Activated T-helper 17 cell treated with anti-CD3 and anti-CD28 coated beads, Interleukin-2, amount 50 U/mL, for 72 hours (primary cell): ENCODE measurements at regions not wholly inside any gene's neighbourhood (a gene's known extent, or its start where the extent isn't known, plus 50 kb on each side); places are given as distances from the start of the nearest gene placed in this dataset.
A peak's percentile ranks its signal among the peaks of the same experiment; 100 is the strongest.

Source experiments
- ATAC-seq: fragments of 150-1000 bp; cut with Tn5 transposase; replicated peaks from 2 replicates; pipeline ENCODE4 v1.10.0; 2021; ENCODE audit warnings: mild to moderate bottlenecking, moderate library complexity
- H3K27ac Mint-ChIP-seq: one replicate; pipeline ENCODE4 v1.8.0; 2022; ENCODE audit warnings: mixed read lengths
- H3K27me3 Mint-ChIP-seq: one replicate; pipeline ENCODE4 v1.8.0; 2022; ENCODE audit warnings: mixed read lengths
- H3K36me3 Mint-ChIP-seq: one replicate; pipeline ENCODE4 v1.8.0; 2022; ENCODE audit warnings: low read depth, mild to moderate bottlenecking, mixed read lengths
- H3K4me1 Mint-ChIP-seq: one replicate; pipeline ENCODE4 v1.8.0; 2022; ENCODE audit warnings: mixed read lengths
- H3K4me3 Mint-ChIP-seq: one replicate; pipeline ENCODE4 v1.8.0; 2022; ENCODE audit warnings: mild to moderate bottlenecking, mixed read lengths
- H3K9me3 Mint-ChIP-seq: one replicate; pipeline ENCODE4 v1.8.0; 2022; ENCODE audit warnings: mixed read lengths

DNA sequence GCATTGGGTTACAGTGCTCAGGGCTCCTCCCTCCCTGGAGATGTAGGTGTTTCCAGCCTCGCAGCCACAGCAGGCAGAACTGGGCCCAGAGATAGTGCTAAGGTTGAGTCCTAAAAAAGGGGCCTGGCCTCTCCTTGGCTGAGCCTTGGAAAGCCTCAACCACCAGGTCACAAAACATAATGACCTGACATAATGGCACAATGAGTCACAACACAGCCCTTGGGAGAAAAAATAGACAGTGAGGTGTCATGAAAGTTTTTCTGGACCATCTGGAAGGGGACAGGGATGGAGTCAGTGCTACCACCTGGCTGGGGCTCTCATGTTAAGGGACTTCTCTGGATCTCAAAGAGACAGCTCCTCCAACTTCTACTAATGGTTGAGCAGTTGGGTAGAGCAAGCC, 92.4 kb upstream of the LCLAT1 start:
- no peak overlapping the region for H3K4me3 Mint-ChIP-seq
- H3K4me1 Mint-ChIP-seq, result no peaks in the 10 kb centered on the region
- no peaks in the 10 kb centered on the region for H3K9me3 Mint-ChIP-seq
- no peak overlapping the region for H3K27ac Mint-ChIP-seq
- no peaks in the 10 kb centered on the region for H3K27me3 Mint-ChIP-seq
- H3K36me3 Mint-ChIP-seq, result no peaks in the 10 kb centered on the region
- ATAC-seq, result no peak

DNA sequence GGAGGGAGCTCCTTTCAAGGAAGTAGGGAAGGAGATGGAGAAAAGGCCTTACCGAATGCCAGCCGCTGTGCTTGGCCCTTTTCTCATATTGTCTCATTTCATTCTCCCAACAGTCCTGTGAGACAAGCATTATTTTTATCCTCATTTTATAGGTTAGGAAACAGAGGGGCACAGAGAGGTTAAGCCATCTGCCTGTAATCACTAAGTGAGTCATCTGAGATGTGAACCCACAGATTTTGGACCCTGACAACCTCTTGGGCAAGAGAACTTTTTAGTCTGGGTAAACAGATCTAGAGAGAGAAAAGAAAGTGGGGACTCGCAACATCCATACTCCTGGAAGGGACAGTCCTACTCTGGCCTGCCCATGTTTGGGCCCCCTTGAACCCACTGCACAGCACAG, 91.7 kb upstream of the LCLAT1 start:
- H3K9me3 Mint-ChIP-seq, result no peaks in the 10 kb centered on the region
- H3K27ac Mint-ChIP-seq, result no peak overlapping the region
- H3K36me3 Mint-ChIP-seq, result no peaks in the 10 kb centered on the region
- H3K27me3 Mint-ChIP-seq, result no peaks in the 10 kb centered on the region
- no peak overlapping the region for H3K4me3 Mint-ChIP-seq
- ATAC-seq, result no peak
- H3K4me1 Mint-ChIP-seq, result no peaks in the 10 kb centered on the region

DNA sequence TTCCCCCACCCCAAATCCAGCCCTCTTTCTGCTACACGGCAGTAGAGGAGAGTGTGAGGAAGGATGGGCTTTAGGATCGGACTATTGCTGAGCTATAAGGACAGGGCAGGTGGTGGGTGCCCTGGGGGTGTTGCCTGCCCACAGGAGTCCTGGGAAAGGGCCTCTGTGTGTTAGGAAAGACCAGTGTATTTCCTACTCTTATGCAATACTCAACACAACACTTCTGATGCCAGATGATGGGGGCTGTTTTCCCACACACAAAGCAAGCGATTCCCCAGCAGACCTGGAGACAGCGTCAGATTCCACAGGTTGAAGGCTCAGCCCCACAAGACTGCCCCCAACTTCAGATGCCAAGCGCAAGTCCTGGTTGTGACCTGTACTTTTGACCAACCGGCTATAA, 91.0 kb upstream of the LCLAT1 start:
- ATAC-seq, result no peak
- H3K4me1 Mint-ChIP-seq, result peaks cover 3% of the 10 kb centered on the region
- no peaks in the 10 kb centered on the region for H3K9me3 Mint-ChIP-seq
- H3K27me3 Mint-ChIP-seq, result no peaks in the 10 kb centered on the region
- H3K36me3 Mint-ChIP-seq, result no peaks in the 10 kb centered on the region
- no peak overlapping the region for H3K27ac Mint-ChIP-seq
- H3K4me3 Mint-ChIP-seq, result no peak overlapping the region

DNA sequence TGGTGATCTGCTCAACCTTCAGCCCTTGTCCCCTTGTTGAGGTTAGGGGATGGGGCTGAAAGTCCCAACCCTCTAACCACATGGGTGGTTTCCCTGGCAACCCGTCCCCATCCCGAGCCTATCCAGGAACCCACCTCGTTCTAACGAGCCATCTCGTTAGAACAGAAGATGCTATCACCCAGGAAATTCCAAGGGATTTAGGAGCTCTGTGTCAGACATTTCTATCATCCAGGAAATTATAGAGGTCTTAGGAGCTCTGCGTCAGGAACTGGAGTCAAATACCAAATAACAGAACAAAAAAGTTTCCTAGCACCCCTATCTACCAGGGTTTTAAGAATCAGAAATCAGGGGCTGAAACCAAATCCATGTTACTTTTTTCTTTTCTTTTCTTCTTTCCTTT, 90.3 kb upstream of the LCLAT1 start:
- H3K4me1 Mint-ChIP-seq, result peaks cover 5% of the 10 kb centered on the region
- no peaks in the 10 kb centered on the region for H3K36me3 Mint-ChIP-seq
- H3K27ac Mint-ChIP-seq, result no peak overlapping the region
- no peaks in the 10 kb centered on the region for H3K9me3 Mint-ChIP-seq
- no peak for ATAC-seq
- H3K27me3 Mint-ChIP-seq, result no peaks in the 10 kb centered on the region
- H3K4me3 Mint-ChIP-seq, result no peak overlapping the region

DNA sequence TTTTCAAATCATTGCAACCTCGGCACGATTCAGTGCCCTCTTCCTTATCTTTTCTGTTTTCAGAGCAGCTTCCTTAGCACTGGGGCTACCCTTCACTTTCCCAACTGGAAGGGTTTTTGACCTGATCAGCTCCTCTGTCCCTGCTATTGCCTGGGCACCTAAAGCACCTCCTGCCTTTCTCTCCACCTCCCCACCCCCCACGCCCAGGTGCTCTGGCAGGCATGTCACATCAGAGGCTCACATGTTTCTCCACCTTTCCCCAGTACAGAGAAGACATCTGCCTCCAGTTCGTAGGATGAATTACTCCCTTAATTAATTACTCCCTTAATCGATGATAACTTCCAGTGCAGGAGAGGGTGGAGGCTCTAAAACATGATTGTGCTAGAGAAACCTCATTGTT, 88.7 kb upstream of the LCLAT1 start:
- ATAC-seq, result no peak
- no peak overlapping the region for H3K27ac Mint-ChIP-seq
- H3K27me3 Mint-ChIP-seq, result no peaks in the 10 kb centered on the region
- H3K4me3 Mint-ChIP-seq, result no peak overlapping the region
- H3K9me3 Mint-ChIP-seq, result peaks cover 3% of the 10 kb centered on the region
- H3K4me1 Mint-ChIP-seq, result peaks cover 14% of the 10 kb centered on the region
- no peaks in the 10 kb centered on the region for H3K36me3 Mint-ChIP-seq

DNA sequence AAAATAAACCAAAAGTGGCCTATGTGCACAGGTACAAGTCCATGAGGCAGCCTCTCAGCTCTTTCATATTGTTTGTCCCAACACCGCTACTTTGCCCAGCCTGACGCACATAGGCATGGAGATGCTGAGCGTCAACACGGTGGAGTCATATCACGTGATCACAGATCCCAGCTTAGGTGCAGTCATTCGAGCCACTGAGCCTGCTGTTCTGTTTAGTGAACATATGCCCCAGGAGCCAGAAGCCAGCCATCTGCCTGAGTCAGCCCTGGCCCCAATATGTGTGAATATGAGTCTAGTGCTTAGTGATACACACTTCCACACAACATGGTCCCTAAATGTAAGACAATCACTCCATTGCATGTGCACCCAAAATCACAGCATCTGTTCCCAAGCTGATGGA, 88.2 kb upstream of the LCLAT1 start:
- no peaks in the 10 kb centered on the region for H3K36me3 Mint-ChIP-seq
- no peaks in the 10 kb centered on the region for H3K27me3 Mint-ChIP-seq
- peaks cover 3% of the 10 kb centered on the region for H3K9me3 Mint-ChIP-seq
- no peak for ATAC-seq
- no peak overlapping the region for H3K27ac Mint-ChIP-seq
- H3K4me3 Mint-ChIP-seq, result no peak overlapping the region
- H3K4me1 Mint-ChIP-seq, result peaks cover 14% of the 10 kb centered on the region

DNA sequence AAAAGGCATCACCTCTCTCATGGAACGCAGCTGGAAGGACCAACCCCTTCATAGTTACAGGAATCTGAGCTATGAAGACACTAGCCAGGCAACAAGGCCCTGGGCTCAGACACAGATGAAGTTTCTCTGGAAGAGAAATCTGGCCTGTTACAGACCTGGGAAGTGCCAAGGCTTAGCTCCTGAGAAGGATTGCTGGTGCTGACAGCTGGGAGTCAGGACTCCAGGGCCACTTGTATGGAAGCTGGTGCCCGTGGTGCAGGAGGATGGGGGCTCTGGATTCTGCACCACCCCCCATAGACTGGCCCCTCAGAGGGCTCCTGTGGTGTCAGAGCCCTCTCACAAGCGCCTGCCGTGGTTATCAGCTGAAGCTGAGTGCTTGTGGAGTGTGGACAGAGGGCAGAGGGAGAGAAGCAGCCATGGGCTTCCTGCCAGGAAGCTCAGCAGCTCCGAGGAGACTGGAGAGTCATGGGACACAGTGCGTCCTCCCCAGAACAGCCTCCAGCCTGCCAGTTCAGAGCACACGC, 87.3 kb upstream of the LCLAT1 start:
- peak overlapping the region; percentile 43 for H3K27ac Mint-ChIP-seq
- no peak for ATAC-seq
- no peak overlapping the region for H3K4me3 Mint-ChIP-seq

DNA sequence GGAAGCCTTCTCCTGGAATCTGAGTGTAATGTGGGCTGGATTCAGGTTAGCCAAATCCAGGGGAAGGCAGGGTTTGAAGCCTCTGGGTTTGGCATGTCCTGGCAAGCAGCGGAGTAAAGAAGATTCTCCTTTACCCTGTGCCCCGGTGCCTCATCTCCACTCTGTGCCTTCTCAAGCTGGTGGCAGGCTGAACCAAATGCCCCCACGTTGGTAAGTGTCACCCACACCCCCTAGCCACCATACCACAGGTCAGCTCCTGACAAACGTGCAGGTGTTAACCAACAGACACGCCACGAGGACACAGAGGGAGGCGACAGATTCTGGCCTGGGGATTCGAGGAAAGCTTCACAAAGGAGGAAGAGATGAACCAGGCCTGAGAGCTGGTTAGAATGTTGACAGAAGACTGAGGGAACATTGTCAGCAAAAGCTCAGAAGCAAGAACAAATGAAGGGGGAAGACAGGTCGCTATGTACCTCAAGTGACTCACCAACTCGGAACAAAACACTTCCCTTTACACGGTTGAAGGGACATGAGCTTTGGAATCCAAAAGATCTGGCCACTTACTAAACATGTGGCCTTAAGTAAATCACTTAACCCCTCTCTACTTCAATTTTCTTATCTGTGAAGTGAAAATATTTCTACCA, 85.2 kb upstream of the LCLAT1 start:
- H3K4me3 Mint-ChIP-seq, result peak overlapping the region; percentile 21
- no peaks in the 10 kb centered on the region for H3K36me3 Mint-ChIP-seq
- H3K27ac Mint-ChIP-seq, result peak overlapping the region; percentile 70
- H3K9me3 Mint-ChIP-seq, result peaks cover 3% of the 10 kb centered on the region
- H3K27me3 Mint-ChIP-seq, result no peaks in the 10 kb centered on the region
- ATAC-seq, result no peak
- H3K4me1 Mint-ChIP-seq, result peaks cover 25% of the 10 kb centered on the region

More for the DNA sequence above, 87.3 kb upstream of the LCLAT1 start:
- H3K36me3 Mint-ChIP-seq, result no peaks in the 10 kb centered on the region
- peaks cover 14% of the 10 kb centered on the region for H3K4me1 Mint-ChIP-seq
- H3K27me3 Mint-ChIP-seq, result no peaks in the 10 kb centered on the region
- peaks cover 3% of the 10 kb centered on the region for H3K9me3 Mint-ChIP-seq

DNA sequence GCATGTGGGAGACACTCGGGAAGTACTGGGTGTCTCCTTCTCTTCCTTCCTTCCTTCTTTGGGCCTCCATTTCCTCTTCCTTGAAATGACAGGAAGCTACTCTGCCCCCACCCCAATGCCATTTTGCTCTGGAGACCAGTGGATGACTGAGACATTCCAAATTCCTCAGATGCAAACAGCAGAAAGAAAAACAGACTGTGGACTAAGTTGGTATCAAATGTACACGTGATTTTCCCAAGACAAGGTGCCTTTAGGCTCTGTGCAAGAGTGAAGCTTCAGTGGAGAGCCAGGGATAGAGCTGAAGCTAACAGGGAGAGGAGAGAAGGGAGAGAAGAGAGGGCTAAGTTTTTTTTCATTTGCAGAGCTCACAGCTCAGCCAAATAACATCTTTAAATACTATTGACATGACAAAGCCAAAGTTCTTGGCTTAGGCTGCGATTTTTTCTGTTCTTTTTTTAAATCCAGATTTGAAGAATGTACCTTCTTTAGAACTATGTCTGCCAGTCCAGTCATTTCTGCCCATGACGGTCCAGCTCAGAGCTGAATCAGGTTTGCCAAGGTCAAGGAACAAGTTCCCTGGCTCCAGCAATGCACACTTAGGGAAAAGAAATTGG, 84.5 kb upstream of the LCLAT1 start:
- Mint-ChIP-seq H3K9me3 (peaks cover 3% of the 10 kb centered on the region), H3K4me3 (peak overlapping the region; percentile 21), H3K4me1 (peaks cover 26% of the 10 kb centered on the region), H3K27ac (peak overlapping the region; percentile 70), H3K27me3 (no peaks in the 10 kb centered on the region), H3K36me3 (no peaks in the 10 kb centered on the region)
- no peak for ATAC-seq

DNA sequence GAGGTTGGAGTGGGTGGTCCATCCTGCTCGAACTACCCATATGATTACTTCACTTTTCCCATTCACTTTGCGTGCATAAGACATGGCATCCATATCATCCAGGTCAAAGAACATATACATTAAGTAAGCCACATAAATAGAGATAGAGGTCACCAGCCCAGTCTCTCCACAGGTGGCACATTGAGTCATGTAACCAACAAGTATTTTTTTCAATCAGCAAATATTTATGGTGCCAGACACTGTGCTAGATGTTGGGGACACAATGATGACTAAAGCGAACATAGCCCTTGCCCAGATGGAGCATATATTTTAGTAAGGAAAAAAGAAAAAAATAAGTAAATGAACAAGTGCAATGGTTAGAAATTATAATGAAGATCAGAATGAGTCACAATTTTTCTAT, 83.6 kb upstream of the LCLAT1 start:
- no peaks in the 10 kb centered on the region for H3K27me3 Mint-ChIP-seq
- peak overlapping the region; percentile 70 for H3K27ac Mint-ChIP-seq
- no peaks in the 10 kb centered on the region for H3K36me3 Mint-ChIP-seq
- H3K9me3 Mint-ChIP-seq, result peaks cover 3% of the 10 kb centered on the region
- H3K4me3 Mint-ChIP-seq, result no peak overlapping the region
- peaks cover 26% of the 10 kb centered on the region for H3K4me1 Mint-ChIP-seq
- peak; percentile 52 for ATAC-seq

DNA sequence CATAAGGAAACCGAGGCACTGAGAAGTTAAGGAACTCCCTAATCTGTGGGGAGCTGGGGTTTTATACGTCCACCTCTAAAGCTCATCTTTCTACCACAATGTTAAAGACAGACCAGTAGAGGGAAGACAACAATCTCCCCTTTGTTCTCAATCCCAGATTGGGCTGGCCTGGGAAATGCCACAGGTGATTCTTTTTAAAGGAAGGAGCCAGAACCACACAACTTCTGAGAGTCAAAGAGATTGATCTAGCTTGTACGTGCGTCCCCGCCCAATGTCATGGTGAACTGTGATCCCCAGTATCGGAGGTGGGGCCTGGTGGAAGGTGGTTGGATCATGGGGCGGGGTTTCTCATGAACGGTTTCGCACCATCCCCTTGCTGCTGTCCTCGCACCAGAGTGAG, 81.8 kb upstream of the LCLAT1 start:
- Mint-ChIP-seq H3K27me3 (no peaks in the 10 kb centered on the region), H3K36me3 (no peaks in the 10 kb centered on the region), H3K27ac (peak overlapping the region; percentile 79), H3K4me3 (no peak overlapping the region), H3K4me1 (peaks cover 26% of the 10 kb centered on the region), H3K9me3 (peaks cover 3% of the 10 kb centered on the region)
- no peak for ATAC-seq

DNA sequence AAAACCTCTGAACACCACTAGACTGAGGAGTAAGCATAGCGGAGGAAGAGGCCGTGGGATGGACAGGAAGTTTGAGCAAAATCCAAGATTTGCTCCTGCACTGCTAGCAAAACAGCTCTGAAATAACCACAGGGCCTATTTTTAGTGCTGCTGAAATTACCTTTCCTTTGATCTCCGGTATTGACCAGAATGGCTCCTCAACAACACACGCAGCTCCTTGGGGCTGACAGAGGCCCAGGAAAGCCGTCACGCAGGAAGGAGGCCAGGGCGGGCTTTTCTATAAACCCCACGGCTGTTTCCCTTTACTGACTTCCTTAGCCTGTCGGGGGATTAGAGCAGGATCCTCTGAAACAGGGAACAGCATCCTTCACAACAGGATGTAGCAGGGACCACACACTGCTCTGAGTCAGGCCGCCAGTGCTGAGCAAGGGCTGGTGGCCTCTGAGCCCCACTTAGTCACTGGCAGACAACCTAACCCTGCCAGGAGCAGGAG, 80.8 kb upstream of the LCLAT1 start:
- peak overlapping the region; percentile 79 for H3K27ac Mint-ChIP-seq
- peaks cover 3% of the 10 kb centered on the region for H3K9me3 Mint-ChIP-seq
- peaks cover 27% of the 10 kb centered on the region for H3K4me1 Mint-ChIP-seq
- peak overlapping the region; percentile 51 for H3K4me3 Mint-ChIP-seq
- H3K27me3 Mint-ChIP-seq, result no peaks in the 10 kb centered on the region
- peak; percentile 92 for ATAC-seq
- H3K36me3 Mint-ChIP-seq, result no peaks in the 10 kb centered on the region

DNA sequence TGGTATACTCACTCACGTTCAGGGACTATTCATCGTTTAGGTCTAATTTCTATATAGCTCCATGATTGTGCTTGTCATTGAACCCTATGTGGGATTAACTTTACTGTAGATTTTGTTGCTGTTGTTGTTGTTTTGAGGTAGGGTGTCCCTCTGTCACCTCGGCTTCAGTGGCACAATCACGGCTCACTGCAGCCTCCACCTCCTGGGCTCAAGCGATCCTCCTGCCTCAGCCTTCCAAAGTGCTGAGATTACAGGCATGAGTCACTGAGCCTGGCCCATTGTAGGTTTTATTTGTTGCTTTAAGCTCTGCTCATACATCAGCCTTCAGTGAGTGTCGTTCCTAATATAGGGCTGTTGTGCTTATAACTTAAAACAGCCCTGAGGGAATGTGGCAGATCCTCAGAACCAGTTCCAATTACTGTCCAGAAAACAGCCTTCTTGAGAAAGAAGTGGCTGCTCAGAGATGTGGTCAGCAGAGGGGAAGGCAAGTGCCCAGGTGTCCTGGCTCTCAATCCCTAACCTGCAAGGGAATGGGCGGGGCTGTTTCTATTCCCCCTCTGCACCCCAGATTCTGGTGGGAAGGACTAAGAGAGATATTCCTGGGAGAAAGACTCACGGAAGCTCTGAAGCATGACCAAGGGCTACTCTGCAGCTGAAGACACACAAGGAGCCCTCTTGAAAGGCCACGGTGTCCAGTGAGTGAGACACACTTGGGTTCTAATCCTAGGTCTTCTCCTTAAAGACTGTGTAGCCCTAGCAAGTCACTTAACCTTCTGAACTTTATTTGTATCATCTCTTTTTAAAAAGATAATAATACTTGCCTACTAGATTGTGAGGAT, 79.6 kb upstream of the LCLAT1 start:
- Mint-ChIP-seq H3K27ac (no peak overlapping the region), H3K36me3 (no peaks in the 10 kb centered on the region), H3K4me3 (no peak overlapping the region), H3K9me3 (peaks cover 1% of the 10 kb centered on the region), H3K4me1 (peaks cover 35% of the 10 kb centered on the region), H3K27me3 (no peaks in the 10 kb centered on the region)
- no peak for ATAC-seq

DNA sequence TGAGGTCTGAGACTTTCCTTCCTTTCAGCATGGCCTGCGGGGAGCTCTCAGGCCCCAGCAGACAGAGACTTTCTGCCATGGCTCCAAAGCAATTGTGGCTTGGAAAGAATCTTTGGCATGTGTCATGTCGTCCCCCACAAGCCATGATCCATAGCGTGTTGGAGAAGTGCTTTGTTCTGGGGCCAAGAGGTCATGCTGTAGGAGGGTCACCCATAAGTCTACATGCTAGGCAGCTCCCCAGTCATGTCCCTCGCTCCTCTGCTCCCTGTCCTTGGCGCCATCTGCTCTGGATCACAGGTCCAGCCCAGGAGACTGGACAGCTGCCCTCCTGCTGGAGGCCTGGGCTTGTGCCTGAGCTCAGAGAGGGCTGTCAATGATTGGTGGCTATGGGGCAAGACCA, 78.8 kb upstream of the LCLAT1 start:
- Mint-ChIP-seq H3K27me3 (no peaks in the 10 kb centered on the region), H3K36me3 (no peaks in the 10 kb centered on the region), H3K4me3 (no peak overlapping the region), H3K4me1 (peaks cover 34% of the 10 kb centered on the region), H3K27ac (no peak overlapping the region), H3K9me3 (no peaks in the 10 kb centered on the region)
- ATAC-seq, result no peak
